Stimulated activated CD4-positive, alpha-beta T cell treated with anti-CD3 and anti-CD28 coated beads, Interleukin-15, amount 100 ng/mL, for 24 hours (primary cell): ENCODE measurements at regions not wholly inside any gene's neighbourhood (a gene's known extent, or its start where the extent isn't known, plus 50 kb on each side); places are given as distances from the start of the nearest gene placed in this dataset.

Experiments used
- DNase-seq: peaks from one replicate; pipeline ENCODE4 v3.0.0-alpha.2; 2020

DNA sequence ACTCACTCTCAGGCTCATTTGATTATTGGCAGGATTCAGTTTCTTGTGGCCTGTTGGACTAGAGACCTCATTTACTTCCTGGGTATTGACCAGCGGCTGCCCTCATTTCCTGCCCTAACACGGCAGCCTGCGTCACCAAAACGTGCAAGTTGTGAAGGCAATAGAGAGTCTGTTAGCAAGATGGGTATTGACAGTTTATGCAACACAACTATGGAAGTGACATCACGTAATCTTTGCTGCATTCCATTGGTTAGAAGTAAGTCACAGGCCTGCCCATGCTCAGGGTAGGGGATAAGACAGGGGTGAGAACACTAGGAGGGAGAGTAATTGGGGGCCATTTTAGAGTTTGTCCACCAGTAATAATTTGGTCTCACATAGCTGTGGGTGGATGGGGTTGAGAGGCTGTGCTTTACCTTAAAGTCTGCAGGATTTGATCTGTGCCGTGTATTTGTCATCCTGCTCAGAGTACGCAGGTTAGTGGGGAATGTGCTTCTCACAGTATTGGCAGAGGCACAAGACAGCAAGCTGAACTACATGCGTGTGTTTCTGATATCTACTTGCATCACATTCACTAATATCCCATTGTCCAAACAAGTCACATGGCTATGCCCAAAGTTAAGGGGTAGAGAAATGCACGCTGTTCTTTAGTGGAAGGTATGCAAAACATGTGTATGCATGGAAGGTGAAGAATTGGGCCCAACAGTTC, 83.3 kb downstream of the EDEM1 start:
- DNase-seq: no peak

DNA sequence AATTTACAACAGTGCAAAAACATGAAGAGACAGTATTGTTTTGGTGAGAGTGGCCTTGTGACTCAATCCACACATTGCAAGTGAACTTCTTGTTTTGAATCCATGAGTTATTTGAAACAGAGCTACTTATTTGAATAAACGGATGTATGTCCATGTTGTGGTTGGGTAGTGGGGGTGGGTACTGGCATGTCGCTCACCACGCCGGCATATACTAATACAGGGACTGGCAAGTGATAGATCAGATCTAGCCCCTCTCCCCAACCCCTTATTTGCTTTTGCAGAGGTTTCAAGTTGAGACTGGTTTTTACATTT, 83.8 kb downstream of the EDEM1 start:
- DNase-seq: no peak

DNA sequence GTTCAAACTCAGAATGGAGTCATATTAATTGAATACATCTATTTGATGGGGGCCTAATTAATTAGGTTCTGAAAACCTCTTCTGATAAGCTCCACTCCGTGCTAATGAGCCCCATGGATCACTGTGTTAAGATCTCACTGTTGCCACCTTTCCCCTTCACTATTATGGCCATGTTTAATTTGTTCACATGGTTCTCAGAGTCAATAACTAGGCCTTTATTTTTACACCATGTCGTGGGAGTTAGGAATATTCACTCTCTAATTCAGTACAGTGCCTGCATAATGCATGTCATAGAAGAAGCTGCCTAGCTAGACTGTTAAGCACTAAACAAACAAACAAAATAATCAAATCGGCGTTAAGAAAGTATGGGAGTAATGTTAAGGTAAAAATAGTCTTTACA, 84.9 kb downstream of the EDEM1 start:
- no peak for DNase-seq

DNA sequence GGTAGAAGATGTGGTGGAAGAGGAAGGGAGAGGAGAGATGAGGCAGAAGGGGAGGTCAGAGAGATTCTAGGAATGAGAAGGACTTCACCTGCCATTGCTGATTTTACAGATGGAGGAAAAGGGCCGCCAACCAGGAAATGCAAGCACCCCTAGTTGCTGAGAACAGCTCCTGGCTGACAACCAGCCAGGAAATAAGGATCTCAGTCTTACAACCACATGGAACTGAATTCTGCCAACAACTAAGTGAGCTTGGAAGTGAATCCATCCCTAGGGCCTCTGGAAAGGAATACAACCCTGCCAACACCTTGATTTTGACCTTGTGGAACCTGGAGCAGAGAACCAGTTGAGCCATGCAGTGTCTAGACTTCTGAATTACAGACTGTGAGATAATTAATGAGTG, 86.6 kb downstream of the EDEM1 start:
- no peak for DNase-seq

DNA sequence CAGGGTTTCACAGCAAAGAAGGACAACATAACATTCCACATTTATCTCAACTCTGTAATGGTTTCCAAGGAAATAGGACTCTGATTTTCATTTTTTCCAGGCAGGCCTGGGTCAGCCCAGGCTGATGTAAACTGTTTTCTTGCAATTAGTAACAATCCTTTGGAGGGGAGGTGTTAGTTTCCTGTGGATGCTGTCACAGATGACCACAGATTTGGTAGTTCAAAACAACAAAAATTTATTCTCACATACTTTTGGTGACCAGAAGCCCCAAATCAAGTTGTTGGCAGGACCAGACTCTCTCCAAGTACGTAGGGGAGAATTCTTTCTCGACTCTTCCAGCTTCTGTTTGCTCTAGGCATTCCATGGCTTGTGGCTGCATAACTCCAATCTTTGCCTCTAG, 88.0 kb downstream of the EDEM1 start:
- DNase-seq: no peak

DNA sequence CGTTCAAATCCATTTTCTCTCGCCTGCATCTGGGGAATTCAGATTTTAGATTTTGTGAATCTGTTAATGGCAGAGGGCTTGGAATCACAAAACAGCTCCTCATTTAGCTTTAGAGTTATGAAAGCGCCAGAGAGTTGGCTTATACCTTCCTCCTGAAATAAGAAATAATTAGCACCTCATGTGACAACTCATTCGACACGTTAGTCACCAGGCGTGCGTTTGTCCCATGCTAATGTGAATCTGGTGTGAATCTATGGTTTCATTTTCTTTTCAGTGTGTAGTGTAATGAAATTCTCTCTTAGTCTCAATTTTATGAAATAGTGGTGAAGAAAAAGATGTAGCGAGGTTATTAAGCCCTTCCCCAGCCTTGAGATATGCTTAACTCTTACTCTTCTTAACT, 89.4 kb downstream of the EDEM1 start:
- no peak for DNase-seq

DNA sequence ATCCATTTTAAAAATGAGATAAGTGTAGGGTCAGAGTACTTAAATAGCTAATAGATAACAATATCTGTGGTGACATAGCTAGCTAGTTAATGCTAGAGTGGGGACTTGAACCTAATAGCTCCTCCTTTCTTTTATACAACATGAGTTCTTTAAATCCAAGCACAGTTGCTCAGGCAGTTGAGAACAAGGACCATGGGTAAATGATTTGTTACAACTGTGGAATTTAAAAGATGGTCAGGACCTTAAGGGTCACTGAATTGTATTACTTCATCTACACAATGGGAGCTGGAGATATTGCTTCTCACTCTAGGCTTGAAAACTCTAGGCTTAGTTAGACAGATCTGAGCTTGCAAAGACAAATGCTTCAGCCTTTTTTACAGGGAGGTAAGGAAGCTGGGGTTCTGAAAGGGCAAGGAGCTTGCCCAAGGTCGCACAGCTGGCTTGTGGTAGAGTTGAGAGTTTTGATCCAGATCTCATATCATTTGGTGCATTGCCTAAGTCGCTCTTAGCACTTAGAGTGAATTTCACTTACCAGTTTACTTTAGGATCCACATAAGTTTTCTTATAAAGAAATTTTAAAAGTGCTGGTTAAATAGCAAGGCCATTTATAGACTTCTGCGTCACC, 90.2 kb downstream of the EDEM1 start:
- no peak for DNase-seq

DNA sequence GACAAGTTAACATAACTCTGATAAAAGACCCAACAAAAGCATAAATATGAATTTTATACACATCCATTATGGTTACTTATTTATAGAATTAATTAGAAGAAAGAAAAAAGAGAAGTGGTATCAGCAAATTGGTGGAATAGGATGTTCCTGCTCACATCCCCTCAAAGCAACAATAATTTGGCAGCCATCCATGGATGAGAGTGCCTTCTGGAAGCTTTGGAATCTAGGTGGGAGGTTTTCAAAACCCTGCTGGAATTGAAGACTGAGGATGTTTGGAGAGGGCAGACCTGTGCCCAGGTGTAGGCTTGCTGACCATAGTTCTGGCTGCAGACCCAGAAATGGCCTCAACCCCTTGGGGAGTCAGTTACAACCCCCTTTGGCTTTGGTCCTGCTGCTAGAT, 91.2 kb downstream of the EDEM1 start:
- no peak for DNase-seq

DNA sequence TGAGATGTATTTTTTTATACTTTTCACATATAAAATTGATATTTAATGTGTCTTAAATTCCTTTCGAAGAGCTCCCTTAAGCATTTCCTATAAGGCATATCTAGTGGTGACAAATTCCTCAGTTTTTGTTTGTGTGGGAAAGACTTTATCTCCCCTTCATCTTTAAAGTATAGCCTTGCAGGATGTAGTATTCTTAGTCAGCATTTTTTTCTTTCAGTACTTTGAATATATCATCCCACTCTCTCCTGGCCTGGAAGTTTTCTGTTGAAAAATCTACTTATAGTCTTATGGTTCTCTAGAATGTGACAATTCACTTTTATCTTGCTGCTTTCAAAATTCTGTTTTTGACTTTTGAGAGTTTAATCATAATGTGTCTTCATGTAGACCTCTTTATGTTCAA, 95.2 kb downstream of the EDEM1 start:
- DNase-seq: no peak

DNA sequence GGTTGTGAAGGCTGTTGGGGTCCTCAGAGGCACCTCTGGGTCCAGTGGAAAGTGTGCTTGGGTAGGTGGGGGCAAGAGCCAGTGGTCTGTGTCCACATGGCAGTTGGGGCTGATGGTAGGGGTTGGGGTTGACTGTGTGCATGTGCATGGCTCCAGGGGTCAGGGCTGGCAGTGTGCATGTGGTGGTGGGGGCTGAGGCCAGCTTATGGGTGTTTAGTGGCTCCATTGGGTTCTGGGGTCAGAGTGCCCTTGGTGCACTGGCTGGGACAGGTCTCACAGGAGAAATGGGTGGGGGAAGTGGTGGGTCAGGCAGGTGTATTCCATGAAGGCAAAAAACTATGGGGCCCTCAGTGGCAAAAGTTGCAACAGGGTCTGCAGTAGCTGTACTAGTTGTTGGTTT, 97.9 kb downstream of the EDEM1 start:
- DNase-seq: no peak

DNA sequence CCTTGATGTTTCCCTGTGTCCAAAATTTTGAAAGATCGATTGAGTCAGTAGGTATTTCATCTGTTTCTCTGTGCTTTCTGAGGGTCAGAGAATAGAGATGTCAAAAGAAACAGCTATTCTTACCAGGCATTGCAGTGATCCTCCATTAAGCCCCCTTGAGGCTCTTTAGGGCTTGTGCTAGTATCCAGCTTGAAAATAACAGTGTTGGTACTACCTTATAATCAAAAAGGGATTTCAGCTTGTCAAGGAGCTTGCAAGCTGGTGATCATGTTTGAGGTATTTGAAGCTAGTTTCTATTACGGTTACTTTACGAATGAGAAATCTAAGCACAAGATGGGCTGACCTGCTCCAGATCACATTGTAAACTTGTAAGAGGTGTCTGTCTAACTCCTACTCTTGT, 103.4 kb downstream of the EDEM1 start:
- DNase-seq: no peak

DNA sequence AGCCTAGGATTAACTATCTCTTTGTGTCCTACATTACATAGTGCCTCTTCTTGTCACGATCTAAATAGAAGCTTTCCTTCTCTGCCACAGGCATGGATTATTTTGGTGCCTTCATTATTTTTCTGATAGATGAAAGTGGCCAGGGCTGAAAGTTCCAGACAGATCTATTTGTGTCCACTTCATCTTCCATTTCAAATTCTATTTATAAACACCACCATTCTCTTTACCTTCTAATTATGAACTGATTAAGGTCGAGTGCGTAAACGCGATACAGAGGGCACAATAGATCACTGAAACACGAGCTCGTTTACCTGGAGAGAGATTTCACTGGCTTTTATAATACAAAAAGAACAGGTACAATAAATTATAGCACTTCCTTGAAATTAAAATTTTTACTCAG, 105.0 kb downstream of the EDEM1 start:
- no peak for DNase-seq

DNA sequence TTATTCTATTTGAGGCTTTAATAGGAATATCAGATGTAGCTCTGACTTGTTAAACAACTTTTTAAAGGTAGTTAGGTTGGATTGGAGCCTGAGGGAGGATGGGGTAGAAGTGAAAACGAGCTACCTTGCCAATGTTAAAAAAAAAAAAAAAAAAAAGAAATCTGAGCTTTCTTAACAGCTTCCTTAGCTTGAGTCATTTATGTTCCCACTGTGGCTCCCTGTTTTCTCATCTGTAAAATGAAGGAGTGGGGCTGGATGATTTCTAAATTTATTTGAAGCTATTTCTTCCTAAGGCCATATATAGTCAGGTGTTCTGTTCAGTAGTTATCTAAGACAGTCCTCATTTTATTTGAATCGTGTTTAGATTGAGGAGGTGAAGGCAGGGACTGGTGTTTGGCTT, 105.7 kb downstream of the EDEM1 start:
- no peak for DNase-seq

DNA sequence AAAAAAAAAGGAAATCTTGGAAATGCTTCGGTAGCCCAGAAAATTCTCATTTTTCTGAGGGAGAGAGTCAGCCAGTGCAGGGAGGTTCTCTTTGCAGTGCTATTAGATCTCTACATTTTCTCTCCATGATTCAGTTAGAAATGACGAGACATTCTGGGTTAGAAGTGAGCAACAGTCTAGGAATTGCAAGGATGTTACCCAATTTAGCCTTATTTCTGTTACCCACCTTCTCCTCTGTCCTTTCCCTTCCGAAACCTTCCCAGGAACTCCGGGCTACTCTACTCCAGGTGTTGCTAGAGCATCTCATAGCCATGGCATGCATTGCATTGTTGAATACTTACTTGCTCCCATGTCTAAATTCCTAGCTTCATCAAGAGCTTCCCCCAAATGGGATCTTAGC, 106.8 kb downstream of the EDEM1 start:
- DNase-seq: no peak

DNA sequence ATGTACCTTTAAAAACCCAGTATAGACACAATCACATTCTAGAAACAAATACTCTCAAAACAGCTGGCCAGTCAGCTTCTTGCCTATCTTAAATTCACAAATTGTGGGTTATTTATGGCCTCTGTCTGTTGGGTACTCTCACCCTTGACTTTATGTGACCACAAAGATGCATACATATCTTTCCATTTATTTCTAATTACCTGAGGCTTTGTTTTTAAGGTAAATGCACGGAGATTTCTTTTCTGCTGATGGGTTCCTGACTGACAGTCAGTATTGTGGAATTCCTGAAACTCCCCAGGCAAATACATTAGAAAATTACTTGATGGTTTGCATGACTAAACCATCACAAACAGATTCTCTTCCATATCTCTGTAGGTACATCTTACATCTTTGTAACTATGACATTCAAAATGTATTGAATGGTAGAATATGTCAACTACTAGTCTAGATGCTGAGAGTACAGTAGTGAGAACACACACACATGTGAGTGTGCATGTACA, 107.7 kb downstream of the EDEM1 start:
- DNase-seq: no peak

DNA sequence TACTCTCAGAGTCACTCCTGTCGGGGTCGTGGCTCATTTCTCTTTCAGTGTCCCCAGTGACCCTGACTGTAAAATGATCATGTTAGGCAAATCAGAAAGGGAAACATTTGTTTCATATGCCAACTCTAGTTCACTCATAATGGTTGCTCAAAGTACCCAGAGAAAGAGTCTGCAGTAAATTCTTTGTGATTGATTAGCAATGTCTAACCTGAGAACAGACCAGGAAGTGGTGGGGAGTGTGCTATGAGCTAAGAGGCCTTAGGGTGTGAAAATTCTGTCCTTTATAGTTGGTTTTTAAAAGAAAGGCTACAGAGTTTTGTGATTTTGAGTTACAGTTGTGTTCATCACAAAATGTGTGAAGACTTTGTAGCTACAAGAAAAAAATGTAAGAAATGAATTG, 108.9 kb downstream of the EDEM1 start:
- no peak for DNase-seq

DNA sequence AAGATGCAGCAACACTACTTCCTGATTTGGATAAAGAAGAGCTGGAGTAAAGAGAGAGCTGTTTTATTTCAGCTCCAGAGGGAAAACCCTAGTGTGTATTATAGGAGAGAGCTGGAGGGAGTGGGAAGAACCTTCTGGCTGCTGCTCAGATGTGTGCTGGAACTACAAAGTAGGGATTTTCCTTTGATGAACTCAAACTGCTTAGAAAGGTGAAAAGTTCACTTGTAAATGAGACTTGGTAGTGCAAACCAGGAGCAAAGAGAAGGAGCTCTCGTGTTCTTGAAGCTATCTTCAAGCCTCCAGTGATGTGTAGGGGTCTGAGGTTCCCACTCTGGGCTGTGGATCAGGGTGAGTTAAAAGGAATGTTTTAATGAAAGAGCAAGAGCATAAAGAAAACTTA, 110.4 kb downstream of the EDEM1 start:
- DNase-seq: no peak

DNA sequence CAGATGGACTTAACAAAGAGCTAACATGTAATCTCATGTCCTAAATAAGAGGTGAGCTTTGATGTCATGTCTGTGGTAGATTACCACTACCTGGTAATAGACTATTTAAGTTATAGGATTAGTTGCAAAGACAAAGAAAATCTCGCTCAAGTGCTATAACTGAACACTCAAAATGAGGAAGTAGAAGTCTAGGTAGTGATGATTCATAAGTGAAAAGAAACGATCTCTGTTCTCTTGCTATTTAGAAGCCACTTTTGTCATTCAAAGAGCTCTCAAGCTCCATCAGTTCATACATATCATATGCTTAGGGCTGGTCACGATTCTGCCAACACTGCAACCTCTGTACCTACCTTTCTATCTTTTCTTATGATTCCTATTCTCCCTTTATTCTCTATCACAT, 110.9 kb downstream of the EDEM1 start:
- no peak for DNase-seq

DNA sequence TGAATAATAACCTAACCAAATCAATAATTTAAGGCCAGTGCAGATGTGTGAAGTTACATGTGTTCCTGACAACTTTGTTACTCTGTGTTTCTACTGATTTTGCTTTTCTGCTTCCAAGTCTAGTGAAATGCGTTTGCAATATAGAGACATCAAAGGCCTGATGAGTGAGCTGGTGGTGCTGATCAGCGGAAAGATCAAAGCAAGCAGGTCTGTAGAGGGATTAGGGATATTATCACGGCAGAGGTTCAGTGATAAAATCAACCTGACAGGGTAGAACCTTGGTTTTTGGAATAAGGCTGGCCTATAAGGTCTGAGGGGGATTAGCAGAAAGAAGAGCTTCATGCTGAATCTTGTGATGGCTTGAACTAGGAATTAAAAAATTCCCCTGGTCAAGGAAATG, 111.7 kb downstream of the EDEM1 start:
- no peak for DNase-seq

DNA sequence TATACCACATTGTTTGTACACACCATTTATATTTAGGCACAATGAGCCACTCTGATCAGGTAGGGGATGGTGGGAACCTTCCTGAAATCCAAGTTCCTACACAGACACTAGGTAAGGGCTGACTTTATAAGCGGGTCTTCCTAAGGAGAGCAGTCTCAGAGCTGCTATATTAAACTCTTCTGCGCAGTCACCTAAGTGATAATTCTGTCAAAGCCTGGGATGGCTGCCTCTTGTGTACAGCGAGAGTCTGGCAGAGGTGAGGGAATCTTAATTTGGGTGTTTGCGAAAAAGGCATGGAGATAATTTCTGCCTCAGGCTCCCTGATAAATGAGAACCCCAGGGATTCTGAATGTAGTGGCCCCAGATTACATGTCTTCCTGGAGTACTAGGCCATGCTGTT, 113.1 kb downstream of the EDEM1 start:
- DNase-seq: no peak

DNA sequence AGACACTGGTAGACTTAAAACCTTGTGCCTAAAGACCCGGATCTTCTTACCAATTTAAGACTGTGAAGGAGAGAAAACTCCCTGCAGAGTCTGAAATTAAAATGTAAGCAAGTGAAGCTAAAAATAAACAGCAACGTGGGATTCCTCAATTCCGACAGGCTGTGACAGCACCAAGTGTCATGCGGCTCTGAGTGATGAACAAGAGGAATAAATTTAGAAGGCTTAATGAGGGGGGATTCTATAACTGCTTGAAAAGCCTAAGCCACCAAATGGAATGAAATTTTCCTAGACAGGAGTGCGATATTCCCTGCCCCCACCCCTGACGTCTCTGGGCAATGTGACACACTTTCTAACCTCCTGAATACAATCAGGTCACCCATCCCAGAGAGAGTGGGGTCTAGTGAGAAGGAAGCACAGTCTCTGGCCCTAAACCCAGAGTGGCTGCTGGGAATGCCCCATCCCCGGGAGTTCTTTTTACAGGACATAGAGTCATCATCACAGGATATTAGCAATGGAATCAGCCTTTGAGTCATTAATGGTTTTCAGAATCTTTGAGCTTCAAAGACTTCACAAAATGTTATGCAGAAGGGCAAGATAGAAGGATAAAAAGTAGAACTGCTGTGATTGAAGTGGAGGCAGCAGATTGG, 114.3 kb downstream of the EDEM1 start:
- DNase-seq: no peak

DNA sequence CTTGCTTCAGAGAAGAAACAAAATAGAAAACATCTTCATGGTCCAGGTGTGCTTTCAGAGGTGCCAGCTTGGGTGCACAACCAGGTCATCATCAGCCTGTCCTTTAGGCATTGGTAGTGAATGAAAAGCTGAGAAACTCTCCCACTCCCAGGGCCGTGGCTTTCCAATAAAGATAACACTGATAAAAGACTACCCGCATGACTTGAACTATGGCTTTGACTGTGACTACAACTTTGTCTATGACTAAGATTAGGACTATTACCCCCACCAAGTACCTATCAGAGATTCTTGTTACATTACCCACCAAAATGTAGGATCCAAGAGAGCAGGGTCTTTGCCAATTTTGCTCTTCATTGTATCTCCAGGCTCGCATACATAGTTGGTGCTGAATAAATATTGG, 115.2 kb downstream of the EDEM1 start:
- no peak for DNase-seq

DNA sequence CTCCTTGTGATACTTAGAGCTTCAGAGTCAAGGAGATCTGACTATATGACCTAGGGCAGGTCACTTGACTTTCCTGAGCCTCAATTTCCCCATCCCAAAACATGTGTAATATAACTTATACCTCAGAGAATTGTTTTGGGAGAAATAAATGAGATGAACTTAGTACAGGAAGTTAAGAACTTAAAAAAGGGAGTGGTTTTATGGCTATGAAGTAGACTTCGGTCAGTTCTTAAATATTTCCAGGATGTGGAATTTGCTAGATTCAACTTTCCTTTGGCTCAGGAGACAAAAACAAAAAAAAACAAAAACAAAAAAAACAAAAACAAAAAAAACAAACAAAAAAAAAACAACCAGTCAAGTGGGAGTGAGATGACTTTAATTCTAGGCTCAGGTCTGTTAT, 116.7 kb downstream of the EDEM1 start:
- DNase-seq: no peak

DNA sequence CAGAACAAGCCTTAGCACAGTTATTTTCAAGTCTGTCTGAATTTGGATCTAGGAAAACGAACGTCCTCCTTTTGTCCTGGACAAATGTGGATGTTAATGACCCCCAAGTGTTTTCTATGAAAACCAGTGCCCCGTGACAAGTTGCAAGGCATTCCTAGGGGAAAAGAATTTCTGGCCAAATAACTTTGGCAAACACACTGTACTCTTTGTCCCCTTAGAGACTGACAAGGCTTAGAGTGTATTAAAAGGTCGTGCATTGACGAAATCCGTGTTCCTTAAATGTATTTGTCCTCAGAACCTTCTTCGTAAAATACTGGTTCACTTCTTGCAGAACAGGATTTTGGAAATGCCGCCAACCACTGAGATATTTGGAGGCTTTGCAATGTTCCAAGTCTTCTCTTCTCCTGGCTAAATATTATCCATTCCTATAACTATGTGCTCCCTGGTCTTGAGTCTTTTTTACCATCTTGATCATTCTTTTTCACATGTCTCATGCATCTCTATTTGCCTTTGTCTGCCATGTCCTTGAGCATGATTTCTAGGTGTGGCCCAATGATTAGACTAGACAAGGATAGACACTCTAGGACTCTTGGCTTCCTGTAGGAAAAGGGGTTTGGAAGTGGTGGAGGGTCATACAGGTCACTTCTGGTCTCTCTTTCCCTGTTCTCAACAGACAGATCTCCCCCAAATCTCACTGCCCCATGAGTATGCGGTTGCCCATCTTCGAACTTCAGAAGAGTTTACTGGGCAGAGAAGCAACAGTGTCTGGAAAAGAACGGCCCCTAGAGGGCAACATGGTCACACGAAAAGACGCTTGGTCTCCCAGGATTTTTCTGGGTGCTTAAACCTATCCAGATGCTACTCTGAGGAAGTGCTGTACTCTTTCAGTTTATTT, 117.5 kb downstream of the EDEM1 start:
- peak; percentile 59 for DNase-seq
